ENCODE measurements at regions not wholly inside any gene's neighbourhood (a gene's known extent, or its start where the extent isn't known, plus 50 kb on each side); places are given as distances from the start of the nearest gene placed in this dataset.

DNA sequence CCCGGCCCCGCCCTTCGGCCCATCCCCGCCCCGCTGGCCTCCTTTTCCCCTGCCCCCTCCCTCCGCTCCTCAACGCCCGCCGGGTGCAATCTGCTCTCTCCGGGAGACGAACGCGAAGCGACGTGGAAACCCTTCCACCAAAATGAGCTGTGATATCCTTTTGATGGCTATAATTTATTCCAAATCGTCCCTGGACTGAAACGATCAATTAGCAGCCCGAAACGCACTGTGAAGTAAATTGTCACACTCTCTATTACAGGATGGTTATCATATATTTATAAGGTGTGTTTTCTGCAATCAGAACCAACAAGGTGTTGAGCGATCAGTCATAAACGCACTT is 134.6 kb upstream of the BARHL2 start:
- no peak for TF ChIP-seq CTCF (IDR thresholded peaks at IDR 0.05)
- TF ChIP-seq POLR2A (IDR thresholded peaks at IDR 0.05), result no peak

All from thyroid gland (tissue), 4 donors.